ENCODE measurements at regions not wholly inside any gene's neighbourhood (a gene's known extent, or its start where the extent isn't known, plus 50 kb on each side); places are given as distances from the start of the nearest gene placed in this dataset.

GRCh38 chrX:106323357-106323756 is 155.3 kb downstream of the PWWP3B start:
- no peak for TF ChIP-seq CTCF (IDR thresholded peaks at IDR 0.05)
- no peak for TF ChIP-seq POLR2A (IDR thresholded peaks at IDR 0.05)
